C4-2B (cell line): ENCODE measurements at regions not wholly inside any gene's neighbourhood (a gene's known extent, or its start where the extent isn't known, plus 50 kb on each side); places are given as distances from the start of the nearest gene placed in this dataset.

ENCODE experiments used
- ZFX ChIP-seq: fragments of 450-650 bp; IDR thresholded peaks from 2 replicates; pipeline ENCODE4 v1.6.1; 2017
- TF ChIP-seq, protein P1 (sequence below): fragments of 450-650 bp; conservative IDR thresholded peaks from 2 replicates; pipeline ENCODE4 v1.5.1; 2017; ENCODE audit warnings: mild to moderate bottlenecking

DNA sequence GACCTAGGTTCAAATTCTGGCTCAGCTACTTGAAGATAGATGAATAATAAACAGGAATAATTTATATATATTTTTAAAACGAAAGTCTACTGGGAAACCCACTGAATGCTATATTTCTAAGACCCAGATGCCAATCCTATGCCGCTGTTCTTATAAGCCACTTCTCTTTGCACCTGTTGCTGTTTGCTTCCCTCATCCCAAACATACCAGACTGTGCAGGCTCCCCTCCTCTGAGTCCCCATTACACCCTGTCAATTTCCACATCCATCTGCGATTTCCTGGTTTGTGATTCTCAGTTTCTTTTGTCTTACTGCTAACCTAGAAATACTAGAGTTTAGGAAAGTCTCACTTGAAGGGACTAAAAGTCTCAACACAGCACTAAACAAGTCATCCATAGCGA is 92.8 kb upstream of the CAST start:
- TF ChIP-seq, protein P1, sequence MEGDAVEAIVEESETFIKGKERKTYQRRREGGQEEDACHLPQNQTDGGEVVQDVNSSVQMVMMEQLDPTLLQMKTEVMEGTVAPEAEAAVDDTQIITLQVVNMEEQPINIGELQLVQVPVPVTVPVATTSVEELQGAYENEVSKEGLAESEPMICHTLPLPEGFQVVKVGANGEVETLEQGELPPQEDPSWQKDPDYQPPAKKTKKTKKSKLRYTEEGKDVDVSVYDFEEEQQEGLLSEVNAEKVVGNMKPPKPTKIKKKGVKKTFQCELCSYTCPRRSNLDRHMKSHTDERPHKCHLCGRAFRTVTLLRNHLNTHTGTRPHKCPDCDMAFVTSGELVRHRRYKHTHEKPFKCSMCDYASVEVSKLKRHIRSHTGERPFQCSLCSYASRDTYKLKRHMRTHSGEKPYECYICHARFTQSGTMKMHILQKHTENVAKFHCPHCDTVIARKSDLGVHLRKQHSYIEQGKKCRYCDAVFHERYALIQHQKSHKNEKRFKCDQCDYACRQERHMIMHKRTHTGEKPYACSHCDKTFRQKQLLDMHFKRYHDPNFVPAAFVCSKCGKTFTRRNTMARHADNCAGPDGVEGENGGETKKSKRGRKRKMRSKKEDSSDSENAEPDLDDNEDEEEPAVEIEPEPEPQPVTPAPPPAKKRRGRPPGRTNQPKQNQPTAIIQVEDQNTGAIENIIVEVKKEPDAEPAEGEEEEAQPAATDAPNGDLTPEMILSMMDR, result no peak
- TF ChIP-seq ZFX, result no peak
